CD4-positive, alpha-beta T cell treated with Interleukin-1 beta for 1 hour (primary cell): ENCODE measurements at regions not wholly inside any gene's neighbourhood (a gene's known extent, or its start where the extent isn't known, plus 50 kb on each side); places are given as distances from the start of the nearest gene placed in this dataset.
"Not testable (repeated sequence)": the region's sequence is repeated elsewhere in the genome, so short reads cannot be mapped to it uniquely, and the experiment has no call there.

Experiments used
- DNase-seq, 2 donors: peaks; one replicate each; pipeline ENCODE4 v3.0.0-alpha.2; 2020 to 2022

- no peak for DNase-seq
Measured at GRCh38 chr11:69934861-69935494, 115.8 kb upstream of the FGF3 start.

GRCh38 chr11:69935941-69936505 lies 116.8 kb upstream of the FGF3 start:
- no peak for DNase-seq

GRCh38 chr11:69936771-69937170 lies 117.6 kb upstream of the FGF3 start:
- no peak for DNase-seq

- no peak for DNase-seq
Measured at GRCh38 chr11:69938206-69938605, 119.0 kb upstream of the FGF3 start.

GRCh38 chr11:69939551-69940245 lies 120.5 kb upstream of the FGF3 start:
- DNase-seq: no peak

- DNase-seq: no peak
Measured at GRCh38 chr11:69940246-69940610, 121.0 kb upstream of the FGF3 start.

GRCh38 chr11:69941546-69942332 lies 122.5 kb upstream of the FGF3 start:
- DNase-seq: no peak

- no peak for DNase-seq
Measured at GRCh38 chr11:69942333-69942820, 123.2 kb upstream of the FGF3 start.

- DNase-seq: no peak
Measured at GRCh38 chr11:69943066-69943465, 123.8 kb upstream of the FGF3 start.

GRCh38 chr11:69943506-69943905 lies 124.3 kb upstream of the FGF3 start:
- DNase-seq: no peak

- no peak for DNase-seq
Measured at GRCh38 chr11:69944146-69944795, 125.1 kb upstream of the FGF3 start.

- no peak for DNase-seq
Measured at GRCh38 chr11:69945157-69945556, 125.9 kb upstream of the FGF3 start.

- no peak for DNase-seq
Measured at GRCh38 chr11:69947059-69947792, 128.0 kb upstream of the FGF3 start.

- DNase-seq: no peak
Measured at GRCh38 chr11:69947793-69948255, 128.6 kb upstream of the FGF3 start.

- no peak for DNase-seq
Measured at GRCh38 chr11:69948256-69949141, 129.3 kb upstream of the FGF3 start.

GRCh38 chr11:69949327-69949726 lies 128.8 kb upstream of the ANO1 start:
- DNase-seq: no peak

- no peak for DNase-seq
Measured at GRCh38 chr11:69950120-69950519, 128.0 kb upstream of the ANO1 start.

GRCh38 chr11:69950621-69951020 lies 127.5 kb upstream of the ANO1 start:
- no peak for DNase-seq

GRCh38 chr11:69951821-69952220 lies 126.3 kb upstream of the ANO1 start:
- DNase-seq: no peak

GRCh38 chr11:69952229-69952975 lies 125.7 kb upstream of the ANO1 start:
- not testable (repeated sequence) for DNase-seq
